ENCODE measurements at regions not wholly inside any gene's neighbourhood (a gene's known extent, or its start where the extent isn't known, plus 50 kb on each side); places are given as distances from the start of the nearest gene placed in this dataset.

- ATAC-seq (no peak), DNase-seq (ENCODE audit: low spot score) (no peak)
- Mint-ChIP-seq H3K36me3 (ENCODE audit: low read depth) (peaks cover 8% of the 10 kb centered on the region), H3K9me3 (peaks cover 4% of the 10 kb centered on the region), H3K27ac (no peak overlapping the region), H3K27me3 (ENCODE audit: insufficient read depth, low read depth, poor library complexity) (peaks cover 2% of the 10 kb centered on the region), H3K4me3 (no peak overlapping the region), H3K4me1 (no peaks in the 10 kb centered on the region)
- Histone ChIP-seq H3K9me2 (ENCODE audit: insufficient read depth) (no peaks in the 10 kb centered on the region), H3K27ac (ENCODE audit: low read depth) (no peak overlapping the region), H3K4me1 (ENCODE audit: insufficient read depth) (no peaks in the 10 kb centered on the region), H4K20me1 (replicated peaks; ENCODE audit: insufficient read depth) (no peaks in the 10 kb centered on the region), H3F3A (replicated peaks; ENCODE audit: low read depth) (no peaks in the 10 kb centered on the region), H3K27me3 (ENCODE audit: insufficient read depth) (no peaks in the 10 kb centered on the region), H2AFZ (no peak overlapping the region), H3K36me3 (ENCODE audit: insufficient read depth) (no peaks in the 10 kb centered on the region), H3K4me3 (no peak overlapping the region), H3K4me2 (no peak overlapping the region), H3K79me2 (replicated peaks; ENCODE audit: insufficient read depth) (no peaks in the 10 kb centered on the region)
- TF ChIP-seq NANOG (IDR thresholded peaks at IDR 0.05; ENCODE audit: borderline replicate concordance): no peak
- TF ChIP-seq, protein P1, sequence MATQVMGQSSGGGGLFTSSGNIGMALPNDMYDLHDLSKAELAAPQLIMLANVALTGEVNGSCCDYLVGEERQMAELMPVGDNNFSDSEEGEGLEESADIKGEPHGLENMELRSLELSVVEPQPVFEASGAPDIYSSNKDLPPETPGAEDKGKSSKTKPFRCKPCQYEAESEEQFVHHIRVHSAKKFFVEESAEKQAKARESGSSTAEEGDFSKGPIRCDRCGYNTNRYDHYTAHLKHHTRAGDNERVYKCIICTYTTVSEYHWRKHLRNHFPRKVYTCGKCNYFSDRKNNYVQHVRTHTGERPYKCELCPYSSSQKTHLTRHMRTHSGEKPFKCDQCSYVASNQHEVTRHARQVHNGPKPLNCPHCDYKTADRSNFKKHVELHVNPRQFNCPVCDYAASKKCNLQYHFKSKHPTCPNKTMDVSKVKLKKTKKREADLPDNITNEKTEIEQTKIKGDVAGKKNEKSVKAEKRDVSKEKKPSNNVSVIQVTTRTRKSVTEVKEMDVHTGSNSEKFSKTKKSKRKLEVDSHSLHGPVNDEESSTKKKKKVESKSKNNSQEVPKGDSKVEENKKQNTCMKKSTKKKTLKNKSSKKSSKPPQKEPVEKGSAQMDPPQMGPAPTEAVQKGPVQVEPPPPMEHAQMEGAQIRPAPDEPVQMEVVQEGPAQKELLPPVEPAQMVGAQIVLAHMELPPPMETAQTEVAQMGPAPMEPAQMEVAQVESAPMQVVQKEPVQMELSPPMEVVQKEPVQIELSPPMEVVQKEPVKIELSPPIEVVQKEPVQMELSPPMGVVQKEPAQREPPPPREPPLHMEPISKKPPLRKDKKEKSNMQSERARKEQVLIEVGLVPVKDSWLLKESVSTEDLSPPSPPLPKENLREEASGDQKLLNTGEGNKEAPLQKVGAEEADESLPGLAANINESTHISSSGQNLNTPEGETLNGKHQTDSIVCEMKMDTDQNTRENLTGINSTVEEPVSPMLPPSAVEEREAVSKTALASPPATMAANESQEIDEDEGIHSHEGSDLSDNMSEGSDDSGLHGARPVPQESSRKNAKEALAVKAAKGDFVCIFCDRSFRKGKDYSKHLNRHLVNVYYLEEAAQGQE (IDR thresholded peaks at IDR 0.05; ENCODE audit: unreplicated experiment): no peak
- no peak for TF ChIP-seq STAT1 (IDR thresholded peaks at IDR 0.05; ENCODE audit: unreplicated experiment)
- TF ChIP-seq EZH2phosphoT487 (IDR thresholded peaks at IDR 0.05; ENCODE audit: unreplicated experiment): no peak
- TF ChIP-seq, protein P2, sequence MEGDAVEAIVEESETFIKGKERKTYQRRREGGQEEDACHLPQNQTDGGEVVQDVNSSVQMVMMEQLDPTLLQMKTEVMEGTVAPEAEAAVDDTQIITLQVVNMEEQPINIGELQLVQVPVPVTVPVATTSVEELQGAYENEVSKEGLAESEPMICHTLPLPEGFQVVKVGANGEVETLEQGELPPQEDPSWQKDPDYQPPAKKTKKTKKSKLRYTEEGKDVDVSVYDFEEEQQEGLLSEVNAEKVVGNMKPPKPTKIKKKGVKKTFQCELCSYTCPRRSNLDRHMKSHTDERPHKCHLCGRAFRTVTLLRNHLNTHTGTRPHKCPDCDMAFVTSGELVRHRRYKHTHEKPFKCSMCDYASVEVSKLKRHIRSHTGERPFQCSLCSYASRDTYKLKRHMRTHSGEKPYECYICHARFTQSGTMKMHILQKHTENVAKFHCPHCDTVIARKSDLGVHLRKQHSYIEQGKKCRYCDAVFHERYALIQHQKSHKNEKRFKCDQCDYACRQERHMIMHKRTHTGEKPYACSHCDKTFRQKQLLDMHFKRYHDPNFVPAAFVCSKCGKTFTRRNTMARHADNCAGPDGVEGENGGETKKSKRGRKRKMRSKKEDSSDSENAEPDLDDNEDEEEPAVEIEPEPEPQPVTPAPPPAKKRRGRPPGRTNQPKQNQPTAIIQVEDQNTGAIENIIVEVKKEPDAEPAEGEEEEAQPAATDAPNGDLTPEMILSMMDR (conservative IDR thresholded peaks at IDR 0.05; ENCODE audit: low read depth in 2 of 2): no peak
- no peak for TF ChIP-seq CREB1 (CRISPR knock-in tag; IDR thresholded peaks at IDR 0.05; ENCODE audit: low read depth)
- TF ChIP-seq ZNF114 (CRISPR knock-in tag; IDR thresholded peaks at IDR 0.05): no peak
- TF ChIP-seq, protein P3, sequence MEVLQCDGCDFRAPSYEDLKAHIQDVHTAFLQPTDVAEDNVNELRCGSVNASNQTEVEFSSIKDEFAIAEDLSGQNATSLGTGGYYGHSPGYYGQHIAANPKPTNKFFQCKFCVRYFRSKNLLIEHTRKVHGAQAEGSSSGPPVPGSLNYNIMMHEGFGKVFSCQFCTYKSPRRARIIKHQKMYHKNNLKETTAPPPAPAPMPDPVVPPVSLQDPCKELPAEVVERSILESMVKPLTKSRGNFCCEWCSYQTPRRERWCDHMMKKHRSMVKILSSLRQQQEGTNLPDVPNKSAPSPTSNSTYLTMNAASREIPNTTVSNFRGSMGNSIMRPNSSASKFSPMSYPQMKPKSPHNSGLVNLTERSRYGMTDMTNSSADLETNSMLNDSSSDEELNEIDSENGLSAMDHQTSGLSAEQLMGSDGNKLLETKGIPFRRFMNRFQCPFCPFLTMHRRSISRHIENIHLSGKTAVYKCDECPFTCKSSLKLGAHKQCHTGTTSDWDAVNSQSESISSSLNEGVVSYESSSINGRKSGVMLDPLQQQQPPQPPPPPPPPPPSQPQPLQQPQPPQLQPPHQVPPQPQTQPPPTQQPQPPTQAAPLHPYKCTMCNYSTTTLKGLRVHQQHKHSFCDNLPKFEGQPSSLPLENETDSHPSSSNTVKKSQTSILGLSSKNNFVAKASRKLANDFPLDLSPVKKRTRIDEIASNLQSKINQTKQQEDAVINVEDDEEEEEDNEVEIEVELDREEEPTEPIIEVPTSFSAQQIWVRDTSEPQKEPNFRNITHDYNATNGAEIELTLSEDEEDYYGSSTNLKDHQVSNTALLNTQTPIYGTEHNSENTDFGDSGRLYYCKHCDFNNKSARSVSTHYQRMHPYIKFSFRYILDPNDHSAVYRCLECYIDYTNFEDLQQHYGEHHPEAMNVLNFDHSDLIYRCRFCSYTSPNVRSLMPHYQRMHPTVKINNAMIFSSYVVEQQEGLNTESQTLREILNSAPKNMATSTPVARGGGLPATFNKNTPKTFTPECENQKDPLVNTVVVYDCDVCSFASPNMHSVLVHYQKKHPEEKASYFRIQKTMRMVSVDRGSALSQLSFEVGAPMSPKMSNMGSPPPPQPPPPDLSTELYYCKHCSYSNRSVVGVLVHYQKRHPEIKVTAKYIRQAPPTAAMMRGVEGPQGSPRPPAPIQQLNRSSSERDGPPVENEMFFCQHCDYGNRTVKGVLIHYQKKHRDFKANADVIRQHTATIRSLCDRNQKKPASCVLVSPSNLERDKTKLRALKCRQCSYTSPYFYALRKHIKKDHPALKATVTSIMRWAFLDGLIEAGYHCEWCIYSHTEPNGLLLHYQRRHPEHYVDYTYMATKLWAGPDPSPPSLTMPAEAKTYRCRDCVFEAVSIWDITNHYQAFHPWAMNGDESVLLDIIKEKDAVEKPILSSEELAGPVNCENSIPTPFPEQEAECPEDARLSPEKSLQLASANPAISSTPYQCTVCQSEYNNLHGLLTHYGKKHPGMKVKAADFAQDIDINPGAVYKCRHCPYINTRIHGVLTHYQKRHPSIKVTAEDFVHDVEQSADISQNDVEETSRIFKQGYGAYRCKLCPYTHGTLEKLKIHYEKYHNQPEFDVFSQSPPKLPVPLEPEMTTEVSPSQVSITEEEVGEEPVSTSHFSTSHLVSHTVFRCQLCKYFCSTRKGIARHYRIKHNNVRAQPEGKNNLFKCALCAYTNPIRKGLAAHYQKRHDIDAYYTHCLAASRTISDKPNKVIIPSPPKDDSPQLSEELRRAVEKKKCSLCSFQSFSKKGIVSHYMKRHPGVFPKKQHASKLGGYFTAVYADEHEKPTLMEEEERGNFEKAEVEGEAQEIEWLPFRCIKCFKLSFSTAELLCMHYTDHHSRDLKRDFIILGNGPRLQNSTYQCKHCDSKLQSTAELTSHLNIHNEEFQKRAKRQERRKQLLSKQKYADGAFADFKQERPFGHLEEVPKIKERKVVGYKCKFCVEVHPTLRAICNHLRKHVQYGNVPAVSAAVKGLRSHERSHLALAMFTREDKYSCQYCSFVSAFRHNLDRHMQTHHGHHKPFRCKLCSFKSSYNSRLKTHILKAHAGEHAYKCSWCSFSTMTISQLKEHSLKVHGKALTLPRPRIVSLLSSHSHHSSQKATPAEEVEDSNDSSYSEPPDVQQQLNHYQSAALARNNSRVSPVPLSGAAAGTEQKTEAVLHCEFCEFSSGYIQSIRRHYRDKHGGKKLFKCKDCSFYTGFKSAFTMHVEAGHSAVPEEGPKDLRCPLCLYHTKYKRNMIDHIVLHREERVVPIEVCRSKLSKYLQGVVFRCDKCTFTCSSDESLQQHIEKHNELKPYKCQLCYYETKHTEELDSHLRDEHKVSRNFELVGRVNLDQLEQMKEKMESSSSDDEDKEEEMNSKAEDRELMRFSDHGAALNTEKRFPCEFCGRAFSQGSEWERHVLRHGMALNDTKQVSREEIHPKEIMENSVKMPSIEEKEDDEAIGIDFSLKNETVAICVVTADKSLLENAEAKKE (CRISPR knock-in tag; IDR thresholded peaks at IDR 0.05): no peak
- no peak for TF ChIP-seq ZNF331 (CRISPR knock-in tag; IDR thresholded peaks at IDR 0.05; ENCODE audit: low read depth)
- TF ChIP-seq JUNB (IDR thresholded peaks at IDR 0.05; ENCODE audit: unreplicated experiment): no peak
- no peak for TF ChIP-seq POLR2AphosphoS5 (IDR thresholded peaks at IDR 0.05; ENCODE audit: low read depth)
- TF ChIP-seq, protein P4, sequence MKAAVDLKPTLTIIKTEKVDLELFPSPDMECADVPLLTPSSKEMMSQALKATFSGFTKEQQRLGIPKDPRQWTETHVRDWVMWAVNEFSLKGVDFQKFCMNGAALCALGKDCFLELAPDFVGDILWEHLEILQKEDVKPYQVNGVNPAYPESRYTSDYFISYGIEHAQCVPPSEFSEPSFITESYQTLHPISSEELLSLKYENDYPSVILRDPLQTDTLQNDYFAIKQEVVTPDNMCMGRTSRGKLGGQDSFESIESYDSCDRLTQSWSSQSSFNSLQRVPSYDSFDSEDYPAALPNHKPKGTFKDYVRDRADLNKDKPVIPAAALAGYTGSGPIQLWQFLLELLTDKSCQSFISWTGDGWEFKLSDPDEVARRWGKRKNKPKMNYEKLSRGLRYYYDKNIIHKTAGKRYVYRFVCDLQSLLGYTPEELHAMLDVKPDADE (IDR thresholded peaks at IDR 0.05): no peak
- no peak for TF ChIP-seq EZH2 (IDR thresholded peaks at IDR 0.05; ENCODE audit: low read depth, unreplicated experiment)
Measured at GRCh38 chr13:90276216-90276615, 1071.3 kb upstream of the MIR17HG start.

Data from GM23338 (cell line).